Effector CD4-positive, alpha-beta T cell (primary cell): ENCODE measurements at regions not wholly inside any gene's neighbourhood (a gene's known extent, or its start where the extent isn't known, plus 50 kb on each side); places are given as distances from the start of the nearest gene placed in this dataset.

Experiments
- DNase-seq: peaks from one replicate; pipeline ENCODE4 v3.0.0-alpha.2; 2020

DNA sequence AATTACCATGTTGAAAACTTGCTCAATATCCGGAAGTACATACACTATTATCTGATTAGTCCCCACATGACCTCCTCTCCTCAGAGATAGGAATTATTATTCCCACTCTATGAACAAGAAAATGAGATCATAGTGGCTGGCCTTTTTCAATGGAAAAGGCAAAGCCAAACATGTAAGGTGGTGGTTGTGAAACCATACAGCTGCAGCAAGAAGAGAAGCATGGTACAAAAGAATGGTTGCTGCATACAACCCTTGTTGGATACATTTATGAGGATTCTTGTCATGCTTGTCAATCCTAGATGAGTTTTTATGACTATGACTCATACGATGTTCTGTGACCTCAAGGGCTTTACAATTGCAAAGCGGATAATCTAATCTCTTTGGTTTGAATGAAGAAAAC, 514.7 kb downstream of the PLPP3 start:
- no peak for DNase-seq

- no peak for DNase-seq
Observed at GRCh38 chr1:56063461-56063860, 515.9 kb downstream of the PLPP3 start.

DNA sequence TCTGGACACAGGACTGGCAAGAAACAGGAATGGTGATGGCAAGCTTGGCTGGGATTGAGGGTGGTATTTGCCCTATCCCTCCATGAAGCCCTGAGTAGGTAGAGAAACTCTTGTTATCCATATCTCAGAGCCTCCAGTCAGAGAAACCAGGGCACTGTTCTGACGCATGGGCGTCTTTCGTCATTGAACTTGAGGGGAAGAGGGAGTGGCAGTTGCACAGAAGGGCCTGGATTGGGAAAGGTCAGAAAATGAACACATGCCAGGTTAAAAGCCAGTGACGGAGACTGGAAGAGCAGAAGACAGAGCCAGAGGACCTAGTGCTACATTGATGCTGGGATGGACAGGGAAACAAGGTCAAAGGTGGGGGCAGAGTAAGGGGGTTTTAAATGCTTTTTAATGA, 516.7 kb downstream of the PLPP3 start:
- no peak for DNase-seq

DNA sequence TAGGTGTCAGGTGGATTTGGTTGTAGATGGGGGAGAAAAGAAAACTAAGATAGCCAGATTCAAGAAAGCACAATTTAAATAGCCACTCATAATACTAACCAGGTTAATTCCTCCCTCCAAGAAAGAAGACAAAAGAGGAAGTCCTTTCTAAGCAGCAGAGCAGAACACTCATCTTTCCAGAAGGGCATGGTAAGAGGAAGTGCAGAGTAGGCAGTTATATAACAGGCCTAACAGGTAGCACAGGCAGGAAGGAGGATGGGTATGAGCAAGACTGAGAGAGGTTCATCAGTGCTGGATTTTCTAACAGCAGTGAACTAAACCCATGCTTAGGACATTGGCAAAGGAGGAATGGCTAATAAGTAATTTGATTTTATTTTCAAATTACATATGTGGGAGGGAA, 517.5 kb downstream of the PLPP3 start:
- no peak for DNase-seq

DNA sequence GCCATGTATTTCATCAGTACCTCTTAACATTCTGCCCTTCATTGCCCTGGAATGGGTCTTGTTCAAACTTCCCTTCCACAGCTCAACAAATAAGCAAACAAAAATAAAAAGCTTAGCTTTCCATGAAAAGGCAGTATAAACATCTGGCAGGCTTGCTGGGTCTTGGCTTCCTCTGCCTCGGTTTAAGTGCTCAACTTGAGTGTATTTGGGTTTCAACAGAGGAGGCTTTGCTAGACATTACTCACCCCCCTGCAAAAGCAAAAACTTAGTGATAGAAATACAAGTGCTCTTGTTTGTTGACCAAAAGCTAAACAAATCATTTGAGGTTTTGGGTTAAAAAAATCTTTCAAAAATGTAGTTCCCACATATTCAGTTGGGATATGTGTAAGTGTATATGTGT, 518.5 kb downstream of the PLPP3 start:
- DNase-seq: no peak

DNA sequence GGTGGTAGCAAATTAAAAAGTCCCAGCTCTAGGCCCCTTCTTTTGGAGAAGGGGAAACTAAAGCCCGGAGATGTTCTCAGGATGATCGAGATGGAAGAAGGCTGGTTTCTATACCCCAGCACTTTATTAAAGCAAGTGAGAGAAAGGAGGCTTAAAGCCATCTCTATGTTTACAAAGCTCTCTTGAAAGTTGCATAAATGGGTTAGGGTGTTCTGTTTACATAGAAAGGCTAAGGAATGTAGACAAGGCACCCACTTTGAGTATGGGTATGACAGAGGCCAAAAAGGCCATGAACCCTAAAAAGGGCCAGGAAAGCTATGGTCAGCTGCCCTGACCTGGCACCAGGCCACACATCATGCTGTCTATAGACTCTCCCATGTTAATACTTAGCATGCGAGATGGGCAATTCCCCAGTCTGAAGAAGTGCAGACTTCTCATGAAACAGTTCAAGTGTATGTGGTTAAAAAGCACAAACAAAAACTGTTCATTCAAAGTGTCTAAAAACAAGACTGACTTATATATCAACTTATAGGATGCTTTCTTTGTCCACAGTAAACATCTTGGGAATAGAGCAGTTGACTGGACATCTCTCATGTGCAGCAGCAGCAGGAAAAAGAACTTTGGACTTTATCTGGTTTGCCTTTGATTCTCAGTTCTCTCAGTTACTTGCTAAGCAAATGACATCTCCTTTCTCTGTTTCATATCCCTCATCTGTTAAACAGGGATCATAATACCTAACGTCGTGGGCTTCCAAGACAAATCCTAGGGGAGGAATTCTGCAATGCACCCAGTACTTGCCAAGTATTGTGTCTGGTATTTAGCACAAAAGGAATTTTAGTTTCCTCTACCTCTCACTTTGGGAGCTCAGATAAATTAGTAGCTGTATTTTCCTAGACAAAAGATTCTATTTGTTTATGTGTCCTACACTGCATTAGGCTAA, 521.6 kb downstream of the PLPP3 start:
- DNase-seq: no peak

DNA sequence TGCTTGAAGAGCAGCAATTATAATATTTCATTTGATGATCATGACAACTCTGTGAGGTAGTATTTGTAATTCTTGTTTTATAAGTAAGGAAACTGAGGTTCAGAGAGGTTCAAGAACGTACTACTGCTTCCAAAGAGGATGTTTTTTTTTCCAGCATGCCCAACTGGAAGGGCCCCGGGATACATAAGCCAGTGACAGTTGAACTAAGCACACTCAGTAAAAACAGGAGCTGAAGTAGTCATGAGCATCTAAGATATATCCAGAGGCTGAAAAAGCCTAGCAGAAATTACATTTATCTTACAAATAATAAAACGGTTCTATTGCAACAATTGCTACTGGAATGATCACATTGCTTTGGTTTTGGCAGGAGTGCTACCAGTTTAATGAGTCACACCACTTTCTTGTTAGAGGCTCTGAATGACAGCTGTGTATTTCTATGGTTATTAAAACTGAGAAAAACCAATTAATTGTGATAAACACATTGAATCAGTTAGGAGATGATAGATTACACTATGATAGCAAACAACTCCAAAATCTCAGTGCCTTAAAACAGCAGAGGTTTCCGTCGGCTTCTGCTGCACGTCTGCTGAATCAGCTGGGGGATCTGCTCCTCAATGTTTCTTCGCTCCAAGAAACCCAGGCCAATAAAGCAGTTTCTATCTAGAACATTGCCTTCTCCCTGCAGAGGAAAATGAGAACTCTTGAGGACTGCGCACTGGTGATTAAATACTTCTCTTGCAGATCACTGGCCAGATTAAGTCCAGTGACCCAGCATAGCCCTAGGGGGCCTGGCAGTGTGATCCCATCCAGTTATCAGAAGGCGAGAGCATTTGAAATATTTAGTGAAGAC, 522.7 kb downstream of the PLPP3 start:
- DNase-seq: no peak

GRCh38 chr1:56054959-56055358, 524.4 kb downstream of the PLPP3 start:
- DNase-seq: no peak

DNA sequence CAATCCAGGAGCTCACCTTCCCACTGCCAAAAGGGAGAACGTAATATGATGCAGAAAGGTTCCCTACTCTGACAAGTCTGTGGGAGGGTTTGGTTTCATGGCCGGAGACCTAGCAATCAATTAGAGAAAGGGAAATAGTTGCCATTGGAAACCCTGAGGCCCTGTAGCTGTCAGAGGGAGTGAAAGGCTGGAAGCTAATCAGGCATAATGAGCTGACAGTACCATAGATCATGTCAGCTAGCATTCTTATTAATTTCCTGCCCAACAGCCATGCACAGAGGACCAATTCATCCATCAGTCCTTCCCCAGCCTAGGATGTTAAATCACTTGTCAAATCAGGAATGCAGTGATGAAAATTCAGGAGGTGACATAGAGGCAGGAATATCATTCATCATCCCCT, 527.3 kb downstream of the PLPP3 start:
- no peak for DNase-seq

- DNase-seq: no peak
Observed at GRCh38 chr1:56050911-56051310, 528.5 kb downstream of the PLPP3 start.

- no peak for DNase-seq
Observed at GRCh38 chr1:56045477-56045876, 533.9 kb downstream of the PLPP3 start.

DNA sequence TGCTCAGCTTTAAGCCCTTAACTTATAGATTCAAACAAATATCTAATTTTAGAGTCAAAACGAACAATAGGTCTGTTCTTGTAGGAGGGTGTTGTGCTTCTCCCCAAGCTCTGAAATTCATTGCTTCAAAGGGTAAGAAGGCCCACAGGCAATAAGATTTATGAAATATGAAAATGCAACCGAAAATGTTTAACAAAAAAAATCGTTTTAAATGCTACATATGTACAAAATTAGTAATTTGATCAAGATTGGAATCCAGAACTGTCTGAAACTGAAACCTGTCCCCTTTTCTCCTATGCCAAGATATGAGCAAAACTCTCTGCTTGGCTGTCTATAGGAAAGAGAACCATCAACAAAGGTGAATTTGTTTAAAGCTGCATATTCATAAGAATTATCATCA, 534.3 kb downstream of the PLPP3 start:
- no peak for DNase-seq

DNA sequence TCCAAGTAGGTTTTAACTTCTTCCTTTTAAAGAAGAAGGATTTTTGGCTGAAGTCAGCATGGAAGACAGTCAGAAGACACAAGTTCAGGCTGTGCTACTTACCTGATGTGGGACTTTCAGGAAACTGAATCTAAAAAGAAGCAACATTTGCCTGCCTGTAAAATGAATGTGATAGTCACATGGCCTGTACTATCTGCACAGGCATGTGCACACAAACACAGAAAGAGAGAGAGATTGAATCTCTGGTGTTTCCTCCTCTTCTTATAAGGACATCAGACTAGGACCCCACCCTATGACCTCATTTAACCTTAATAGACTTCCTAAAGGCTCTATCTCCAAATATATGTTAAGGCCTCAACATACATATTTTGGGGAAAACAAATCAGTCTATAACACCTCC, 542.9 kb downstream of the PLPP3 start:
- DNase-seq: no peak

DNA sequence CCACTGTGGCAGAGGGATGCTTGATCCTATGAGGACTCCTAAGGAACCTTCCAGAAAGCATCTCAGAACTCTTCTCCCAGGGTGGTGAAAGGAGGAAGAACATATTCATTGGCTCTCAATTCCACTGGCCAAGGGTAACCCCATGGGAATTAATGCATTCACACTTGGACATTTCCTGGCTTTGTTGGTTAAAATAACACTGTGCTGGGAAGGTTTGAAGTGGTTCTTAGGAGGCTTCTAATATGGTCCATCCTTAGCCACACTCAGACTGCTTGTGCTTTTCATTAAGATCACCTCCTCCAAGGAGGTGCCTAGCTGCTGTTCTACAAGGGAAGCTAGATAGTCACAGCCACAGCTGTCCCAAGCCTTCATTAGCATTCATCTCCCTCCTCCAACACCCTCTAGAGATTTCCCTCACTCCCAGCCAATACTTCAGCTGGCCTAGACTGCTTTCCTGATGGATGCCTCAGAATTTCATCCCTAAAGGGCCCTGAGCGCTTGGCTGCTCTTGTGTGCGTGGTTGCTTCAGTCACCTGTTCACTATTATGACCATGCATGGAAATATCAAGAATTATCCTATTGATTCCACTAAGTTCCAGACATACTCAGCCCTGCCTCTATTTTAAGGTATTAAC, 544.4 kb downstream of the PLPP3 start:
- DNase-seq: no peak

DNA sequence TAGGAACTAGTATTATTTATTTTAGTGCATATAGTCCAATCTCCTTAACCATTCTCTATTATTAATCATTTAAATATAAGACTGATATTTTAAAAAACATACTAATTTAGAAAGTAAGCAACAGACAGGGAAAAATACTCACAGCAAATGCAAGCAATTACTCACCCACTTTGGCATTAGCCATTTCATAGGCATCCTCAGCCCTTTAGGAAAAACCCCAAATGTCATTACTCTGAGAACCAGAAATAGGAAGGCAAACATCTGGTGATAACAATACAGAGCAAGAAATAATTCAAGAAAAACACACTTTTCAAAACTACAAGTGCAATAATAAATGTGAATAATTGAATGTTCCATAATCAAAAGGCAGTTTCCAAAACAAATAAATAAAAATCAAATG, 545.1 kb downstream of the PLPP3 start:
- no peak for DNase-seq

GRCh38 chr1:56033321-56034037, 545.9 kb downstream of the PLPP3 start:
- DNase-seq: no peak

DNA sequence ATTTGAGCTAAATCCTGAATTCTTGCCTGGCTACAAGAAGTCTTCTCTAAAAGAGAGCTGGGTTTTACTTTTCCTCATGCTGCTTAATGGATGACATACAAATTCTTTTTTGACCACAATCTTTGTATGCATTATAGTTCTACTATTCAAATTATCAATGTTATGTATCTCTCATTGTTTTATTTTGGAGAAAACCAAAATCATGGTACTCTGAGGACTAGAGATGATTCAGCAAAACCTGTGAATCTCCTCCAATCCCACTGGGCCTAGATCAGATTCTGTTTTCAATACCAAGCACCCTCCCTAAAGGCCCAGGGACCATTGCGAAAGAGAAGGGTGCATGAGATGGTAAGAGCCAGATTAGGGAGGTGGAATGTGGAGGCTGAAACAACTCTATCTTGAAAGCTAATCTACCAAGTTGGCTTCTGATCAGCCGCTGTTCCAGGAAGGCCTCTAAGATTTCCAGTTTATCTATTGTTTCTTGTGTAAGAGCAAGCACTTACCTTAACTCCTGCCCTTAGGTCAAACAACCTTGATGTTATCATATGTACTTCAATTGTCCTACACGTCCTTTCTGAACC, 547.2 kb downstream of the PLPP3 start:
- DNase-seq: no peak

DNA sequence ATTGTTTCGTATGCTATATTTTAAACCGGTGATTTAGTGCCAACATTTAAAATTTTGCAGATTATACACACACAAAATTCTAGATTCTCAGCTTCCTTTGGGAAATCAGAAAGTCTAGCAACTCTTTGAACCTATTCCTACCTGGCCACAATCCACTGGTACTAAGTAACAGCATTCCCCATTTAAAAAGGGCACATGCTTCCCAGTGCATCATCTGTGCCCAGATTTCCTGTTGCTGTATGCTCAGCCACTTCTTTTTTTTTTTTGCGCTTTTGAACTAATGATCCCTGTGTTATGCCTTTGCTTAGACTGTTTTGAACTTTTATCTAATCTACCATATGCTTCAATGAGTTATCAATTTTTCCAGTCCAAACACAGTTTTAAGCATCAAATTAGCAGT, 548.4 kb downstream of the PLPP3 start:
- DNase-seq: no peak

DNA sequence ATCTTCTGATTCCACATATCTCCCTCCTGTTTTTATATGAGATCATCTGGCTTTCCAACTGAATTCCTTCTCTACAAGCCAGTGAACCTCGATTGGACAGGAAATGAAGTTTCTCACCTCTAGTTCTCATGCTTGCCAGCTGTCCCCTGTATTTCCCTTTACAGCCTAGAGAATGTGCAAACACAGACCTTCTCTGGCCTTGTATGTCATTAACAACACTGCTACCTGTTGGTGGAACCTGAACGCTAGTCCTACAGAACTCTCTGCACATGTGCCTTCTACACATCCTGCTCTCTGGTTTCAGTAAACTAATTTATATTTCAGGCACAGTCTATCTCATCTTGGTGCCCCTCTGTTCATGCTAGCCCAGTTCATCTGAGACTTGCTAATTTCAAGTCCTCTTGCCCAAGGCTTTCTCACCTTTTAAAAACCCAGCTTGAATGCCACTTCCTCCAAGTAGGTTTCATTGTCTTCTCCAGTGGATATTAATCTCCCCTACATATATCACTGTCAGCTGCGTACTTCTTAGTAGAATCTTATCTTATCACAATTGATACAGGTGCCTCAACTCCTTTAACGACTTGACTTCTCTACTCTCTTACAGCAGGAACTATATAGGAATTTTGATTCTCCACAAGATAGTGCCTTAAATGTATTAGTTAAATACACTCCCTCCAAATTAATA, 549.9 kb downstream of the PLPP3 start:
- DNase-seq: no peak

- DNase-seq: no peak
Observed at GRCh38 chr1:56028911-56029310, 550.5 kb downstream of the PLPP3 start.

GRCh38 chr1:56028244-56028643, 551.1 kb downstream of the PLPP3 start:
- DNase-seq: no peak

DNA sequence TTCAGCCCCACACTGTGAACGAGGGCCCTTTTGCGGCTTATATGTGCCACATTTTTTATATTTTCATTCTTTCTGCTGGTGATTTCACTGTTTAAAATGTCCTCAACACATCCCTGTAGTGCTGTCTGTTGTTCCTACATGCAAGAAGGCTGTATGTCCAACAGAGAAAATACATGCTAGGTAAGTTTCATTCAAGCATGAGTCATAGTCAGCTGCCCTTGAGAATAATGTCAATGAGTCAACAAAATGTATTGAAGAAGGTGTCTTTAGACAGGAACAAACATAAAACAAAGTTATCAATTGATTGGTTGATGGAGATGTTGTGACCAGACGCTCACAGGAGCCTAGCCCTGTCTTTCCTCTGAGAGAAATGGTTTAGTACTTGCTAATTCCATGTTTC, 553.4 kb downstream of the PLPP3 start:
- no peak for DNase-seq
